MM.1S (cell line): ENCODE measurements at regions not wholly inside any gene's neighbourhood (a gene's known extent, or its start where the extent isn't known, plus 50 kb on each side); places are given as distances from the start of the nearest gene placed in this dataset.

Source experiments
- DNase-seq: peaks from one replicate; pipeline ENCODE4 v3.0.0-alpha.2; 2015
- H2AFZ ChIP-seq: fragments of 300-600 bp; sonication (generic); 2 replicates; pipeline ENCODE4 v1.6.0; 2016; ENCODE audit warnings: antibody characterized with exemption, low read length
- H3F3A ChIP-seq: fragments of 300-600 bp; sonication (generic); 2 replicates; pipeline ENCODE4 v1.6.1; 2016; ENCODE audit warnings: mild to moderate bottlenecking, antibody characterized with exemption, low read length, moderate library complexity, mixed read lengths; ENCODE audit not compliant: insufficient read depth
- H3K27ac ChIP-seq: fragments of 300-600 bp; sonication (generic); 2 replicates; pipeline ENCODE4 v1.5.1; 2016; ENCODE audit warnings: mild to moderate bottlenecking, low read length
- H3K27me3 ChIP-seq: fragments of 300-600 bp; sonication (generic); replicated peaks from 2 replicates; pipeline ENCODE4 v1.6.0; 2016; ENCODE audit warnings: low read length; ENCODE audit not compliant: insufficient read depth
- H3K36me3 ChIP-seq: fragments of 300-600 bp; sonication (generic); replicated peaks from 2 replicates; pipeline ENCODE4 v1.6.1; 2016; ENCODE audit warnings: mild to moderate bottlenecking, low read length, mixed read lengths; ENCODE audit not compliant: insufficient read depth
- H3K4me1 ChIP-seq: fragments of 300-600 bp; sonication (generic); 2 replicates; pipeline ENCODE4 v1.6.1; 2016; ENCODE audit warnings: low read length, mixed read lengths
- H3K4me2 ChIP-seq: fragments of 300-600 bp; sonication (generic); 2 replicates; pipeline ENCODE4 v1.6.0; 2016; ENCODE audit warnings: low read depth, low read length
- H3K4me3 ChIP-seq: fragments of 300-600 bp; sonication (generic); 2 replicates; pipeline ENCODE4 v1.5.1; 2016; ENCODE audit warnings: low read length, mixed read lengths
- H3K79me2 ChIP-seq: fragments of 300-600 bp; sonication (generic); 2 replicates; pipeline ENCODE4 v1.6.1; 2016; ENCODE audit warnings: mixed run types, low read length, mixed read lengths
- H3K9ac ChIP-seq: fragments of 300-600 bp; sonication (generic); 2 replicates; pipeline ENCODE4 v1.6.1; 2016; ENCODE audit warnings: low read length, mixed read lengths
- H3K9me2 ChIP-seq: fragments of 300-600 bp; sonication (generic); replicated peaks from 2 replicates; pipeline ENCODE4 v1.6.1; 2016; ENCODE audit warnings: mild to moderate bottlenecking, low read length, mixed read lengths; ENCODE audit not compliant: insufficient read depth
- H3K9me3 ChIP-seq: fragments of 300-600 bp; sonication (generic); replicated peaks from 2 replicates; pipeline ENCODE4 v1.6.1; 2016; ENCODE audit warnings: mild to moderate bottlenecking, low read length, mixed read lengths; ENCODE audit not compliant: insufficient read depth
- H4K20me1 ChIP-seq: fragments of 300-600 bp; sonication (generic); 2 replicates; pipeline ENCODE4 v1.6.1; 2016; ENCODE audit warnings: mild to moderate bottlenecking, low read length, moderate library complexity, mixed read lengths; ENCODE audit not compliant: insufficient read depth
- CTCF ChIP-seq: fragments of 300-600 bp; sonication (generic); IDR thresholded peaks from 2 replicates; pipeline ENCODE4 v1.5.1; 2016; ENCODE audit warnings: antibody characterized with exemption, low read length, mixed read lengths
- EZH2 ChIP-seq: fragments of 300-600 bp; sonication (generic); optimal IDR thresholded peaks from 2 replicates; pipeline ENCODE3; 2017; ENCODE audit warnings: low read depth, mild to moderate bottlenecking, antibody characterized with exemption, low read length, mixed read lengths
- EZH2phosphoT487 ChIP-seq: fragments of 300-600 bp; sonication (generic); IDR thresholded peaks from 2 replicates; pipeline ENCODE4 v1.6.1; 2018; ENCODE audit warnings: antibody characterized with exemption, low read length

- no peaks in the 10 kb centered on the region for H3K27me3 ChIP-seq
- no peaks in the 10 kb centered on the region for H3K36me3 ChIP-seq
- H3F3A ChIP-seq, result no peaks in the 10 kb centered on the region
- no peak overlapping the region for H3K4me3 ChIP-seq
- H3K27ac ChIP-seq, result no peak overlapping the region
- H3K9me3 ChIP-seq, result no peaks in the 10 kb centered on the region
- no peak for DNase-seq
- TF ChIP-seq CTCF, result no peak
- TF ChIP-seq EZH2phosphoT487, result no peak
- TF ChIP-seq EZH2, result no peak
- no peaks in the 10 kb centered on the region for H4K20me1 ChIP-seq
- H3K4me1 ChIP-seq, result no peaks in the 10 kb centered on the region
- no peaks in the 10 kb centered on the region for H3K9me2 ChIP-seq
- H2AFZ ChIP-seq, result no peak overlapping the region
- H3K9ac ChIP-seq, result no peak overlapping the region
- H3K79me2 ChIP-seq, result no peaks in the 10 kb centered on the region
- no peak overlapping the region for H3K4me2 ChIP-seq
These were observed 107.4 kb upstream of the NAA20 start for GRCh38 chr20:19909725-19910124.

GRCh38 chr20:19911810-19912382 is 105.3 kb upstream of the NAA20 start:
- Histone ChIP-seq H3K4me1 (no peaks in the 10 kb centered on the region), H3K27ac (no peak overlapping the region), H2AFZ (no peak overlapping the region), H4K20me1 (no peaks in the 10 kb centered on the region), H3K4me3 (no peak overlapping the region), H3F3A (no peaks in the 10 kb centered on the region), H3K9me3 (no peaks in the 10 kb centered on the region), H3K9ac (no peak overlapping the region), H3K36me3 (no peaks in the 10 kb centered on the region), H3K79me2 (no peaks in the 10 kb centered on the region), H3K27me3 (no peaks in the 10 kb centered on the region), H3K9me2 (no peaks in the 10 kb centered on the region), H3K4me2 (no peak overlapping the region)
- TF ChIP-seq EZH2phosphoT487 (no peak), EZH2 (no peak), CTCF (no peak)
- no peak for DNase-seq

- no peak overlapping the region for H3K4me2 ChIP-seq
- H3K27me3 ChIP-seq, result no peaks in the 10 kb centered on the region
- DNase-seq, result no peak
These were observed 103.8 kb upstream of the NAA20 start for GRCh38 chr20:19913349-19913748.

More at GRCh38 chr20:19913349-19913748, 103.8 kb upstream of the NAA20 start:
- Histone ChIP-seq H2AFZ (no peak overlapping the region), H3K9me2 (no peaks in the 10 kb centered on the region), H3K9ac (no peak overlapping the region), H3K79me2 (no peaks in the 10 kb centered on the region), H3K27ac (no peak overlapping the region), H3K36me3 (no peaks in the 10 kb centered on the region), H3K9me3 (no peaks in the 10 kb centered on the region), H4K20me1 (no peaks in the 10 kb centered on the region), H3K4me1 (no peaks in the 10 kb centered on the region), H3F3A (no peaks in the 10 kb centered on the region), H3K4me3 (no peak overlapping the region)
- TF ChIP-seq EZH2phosphoT487 (no peak), CTCF (no peak), EZH2 (no peak)
